Esophagus muscularis mucosa (tissue), 4 donors: ENCODE measurements at regions not wholly inside any gene's neighbourhood (a gene's known extent, or its start where the extent isn't known, plus 50 kb on each side); places are given as distances from the start of the nearest gene placed in this dataset.

ENCODE experiments used
- DNase-seq: peaks from one replicate; pipeline ENCODE4 v3.0.0-alpha.2; 2017; ENCODE audit errors: extremely low spot score
- H3K27ac ChIP-seq, 4 donors: fragments of 200-600 bp; sonication (generic); replicated peaks in 1 of 4; 1 replicate in 3 of 4; 2 replicates in 1 of 4; pipeline ENCODE4 v1.5.1; 2016 to 2019; ENCODE audit warnings: mild to moderate bottlenecking in 1 of 4
- H3K27me3 ChIP-seq, 4 donors: fragments of 200-600 bp; sonication (generic); one replicate each; pipeline versions ENCODE4 v1.5.1 to v1.6.0; 2016 to 2019
- H3K36me3 ChIP-seq, 4 donors: fragments of 200-600 bp; sonication (generic); one replicate each; pipeline ENCODE4 v1.5.1; 2016 to 2019
- H3K4me1 ChIP-seq, 4 donors: fragments of 200-600 bp; sonication (generic); one replicate each; pipeline ENCODE4 v1.5.1; 2016 to 2019
- H3K4me3 ChIP-seq, 4 donors: fragments of 200-600 bp; sonication (generic); 1 replicate in 2 of 4; 2 replicates in 2 of 4; pipeline ENCODE4 v1.5.1; 2016 to 2019; ENCODE audit warnings: mild to moderate bottlenecking in 4 of 4, moderate library complexity in 1 of 4
- H3K9me3 ChIP-seq, 4 donors: fragments of 200-600 bp; sonication (generic); 1 replicate in 3 of 4; 2 replicates in 1 of 4; pipeline ENCODE4 v1.5.1; 2016 to 2019
- CTCF ChIP-seq, 3 experiments: fragments of 200-600 bp in 2 of 3; fragments of 450-650 bp in 1 of 3; sonication (generic) in 2 of 3; IDR thresholded peaks; one replicate each; pipeline ENCODE4 v1.5.1; 2017 to 2019; ENCODE audit warnings: antibody characterized with exemption in 3 of 3, mild to moderate bottlenecking in 2 of 3, moderate library complexity in 1 of 3
- EP300 ChIP-seq: sonication (generic); formaldehyde crosslinking; IDR thresholded peaks from one replicate; pipeline ENCODE4 v1.6.1; 2017; ENCODE audit warnings: antibody characterized with exemption
- POLR2A ChIP-seq: fragments of 450-650 bp; IDR thresholded peaks from one replicate; pipeline ENCODE4 v1.6.1; 2017; ENCODE audit warnings: antibody characterized with exemption, moderate library complexity, mild to moderate bottlenecking, low read depth
- POLR2AphosphoS5 ChIP-seq, 2 donors: sonication (generic); formaldehyde crosslinking; IDR thresholded peaks; one replicate each; pipeline ENCODE4 v1.6.1; 2017; ENCODE audit warnings: antibody characterized with exemption in 2 of 2
- WGBS: methylation state at CpG from one replicate; pipeline ENCODE4 v1.1.5; 2018; 5-methylcytosine and 5-hydroxymethylcytosine counted together
- intact Hi-C: fragments of 100-400 bp; cut with DNase I; formaldehyde crosslinking; loops from one replicate; pipeline ENCODE4 v1.15.1; 2023

- no peak for DNase-seq
- Histone ChIP-seq H3K27me3 (no peaks in the 10 kb centered on the region), H3K4me3 (no peak overlapping the region), H3K36me3 (no peaks in the 10 kb centered on the region), H3K9me3 (no peaks in the 10 kb centered on the region), H3K4me1 (no peaks in the 10 kb centered on the region), H3K27ac (no peak overlapping the region)
- intact Hi-C loops = no loop called here
- 71% methylated on average over 5 of the region's 5 CpGs for WGBS
- TF ChIP-seq CTCF (IDR thresholded peaks at IDR 0.05) = no peak
- no peak for TF ChIP-seq POLR2A
- no peak for TF ChIP-seq POLR2AphosphoS5 (IDR thresholded peaks at IDR 0.05)
- no peak for TF ChIP-seq EP300
These were observed 122.6 kb downstream of the DKK1 start for GRCh38 chr10:52436664-52437063.

- Histone ChIP-seq H3K4me1 (no peaks in the 10 kb centered on the region), H3K27ac (no peak overlapping the region), H3K4me3 (no peak overlapping the region), H3K27me3 (no peaks in the 10 kb centered on the region), H3K36me3 (no peaks in the 10 kb centered on the region), H3K9me3 (no peaks in the 10 kb centered on the region)
- intact Hi-C loops = no loop called here
- no peak for DNase-seq
- WGBS = 82% methylated on average over 1 of the region's 1 CpG
- TF ChIP-seq POLR2A (no peak), EP300 (no peak), POLR2AphosphoS5 (IDR thresholded peaks at IDR 0.05) (no peak), CTCF (IDR thresholded peaks at IDR 0.05) (no peak)
These were observed 123.1 kb downstream of the DKK1 start for GRCh38 chr10:52437205-52437646.

GRCh38 chr10:52438119-52438518 lies 124.0 kb downstream of the DKK1 start:
- intact Hi-C loops = no loop called here
- 89% methylated on average over 6 of the region's 6 CpGs for WGBS
- TF ChIP-seq POLR2AphosphoS5 (IDR thresholded peaks at IDR 0.05) (no peak), CTCF (IDR thresholded peaks at IDR 0.05) (no peak), POLR2A (no peak), EP300 (no peak)
- Histone ChIP-seq H3K27me3 (no peaks in the 10 kb centered on the region), H3K36me3 (no peaks in the 10 kb centered on the region), H3K4me3 (no peak overlapping the region), H3K27ac (no peak overlapping the region), H3K4me1 (no peaks in the 10 kb centered on the region), H3K9me3 (no peaks in the 10 kb centered on the region)
- no peak for DNase-seq

GRCh38 chr10:52440612-52441285 lies 126.7 kb downstream of the DKK1 start:
- Histone ChIP-seq H3K4me3 (no peak overlapping the region), H3K9me3 (no peaks in the 10 kb centered on the region), H3K4me1 (no peaks in the 10 kb centered on the region), H3K27ac (no peak overlapping the region), H3K36me3 (no peaks in the 10 kb centered on the region), H3K27me3 (no peaks in the 10 kb centered on the region)
- TF ChIP-seq EP300 (no peak), CTCF (IDR thresholded peaks at IDR 0.05) (no peak), POLR2A (no peak), POLR2AphosphoS5 (IDR thresholded peaks at IDR 0.05) (no peak)
- DNase-seq = no peak
- intact Hi-C loops = no loop called here
- 52% methylated on average over 7 of the region's 7 CpGs for WGBS

GRCh38 chr10:52442576-52442975 lies 128.5 kb downstream of the DKK1 start:
- Histone ChIP-seq H3K9me3 (no peaks in the 10 kb centered on the region), H3K27me3 (no peaks in the 10 kb centered on the region), H3K36me3 (no peaks in the 10 kb centered on the region), H3K27ac (no peak overlapping the region), H3K4me1 (no peaks in the 10 kb centered on the region), H3K4me3 (no peak overlapping the region)
- no peak for DNase-seq
- no peak for TF ChIP-seq CTCF (IDR thresholded peaks at IDR 0.05)
- no peak for TF ChIP-seq POLR2AphosphoS5 (IDR thresholded peaks at IDR 0.05)
- TF ChIP-seq POLR2A = no peak
- TF ChIP-seq EP300 = no peak
- intact Hi-C loops = no loop called here
